LNCAP (cell line): ENCODE measurements at regions not wholly inside any gene's neighbourhood (a gene's known extent, or its start where the extent isn't known, plus 50 kb on each side); places are given as distances from the start of the nearest gene placed in this dataset.

Experiments used
- TF ChIP-seq, protein P1 (sequence below): fragments of 450-650 bp; IDR thresholded peaks from 2 replicates; pipeline ENCODE4 v1.5.1; 2017; ENCODE audit warnings: mild to moderate bottlenecking

DNA sequence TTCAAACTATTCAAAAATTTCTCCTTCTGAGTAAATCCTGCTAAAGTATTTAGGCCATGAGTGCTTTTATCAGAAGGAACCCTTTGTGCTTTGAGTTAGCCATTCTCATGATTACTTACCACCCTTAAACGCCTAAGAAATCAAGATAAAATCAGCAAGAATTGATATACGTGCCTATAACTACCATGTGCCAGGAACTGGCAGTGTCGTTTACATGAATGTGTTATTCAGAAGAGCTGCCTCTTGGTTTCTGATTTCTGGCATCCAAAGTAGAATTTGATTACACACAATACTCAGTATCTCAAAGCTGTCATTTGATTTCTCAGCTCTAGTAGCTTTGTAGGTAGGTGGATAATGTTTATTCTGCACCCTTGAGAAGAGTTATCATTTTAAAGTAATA is 351.3 kb upstream of the CCDC54 start:
- TF ChIP-seq, protein P1, sequence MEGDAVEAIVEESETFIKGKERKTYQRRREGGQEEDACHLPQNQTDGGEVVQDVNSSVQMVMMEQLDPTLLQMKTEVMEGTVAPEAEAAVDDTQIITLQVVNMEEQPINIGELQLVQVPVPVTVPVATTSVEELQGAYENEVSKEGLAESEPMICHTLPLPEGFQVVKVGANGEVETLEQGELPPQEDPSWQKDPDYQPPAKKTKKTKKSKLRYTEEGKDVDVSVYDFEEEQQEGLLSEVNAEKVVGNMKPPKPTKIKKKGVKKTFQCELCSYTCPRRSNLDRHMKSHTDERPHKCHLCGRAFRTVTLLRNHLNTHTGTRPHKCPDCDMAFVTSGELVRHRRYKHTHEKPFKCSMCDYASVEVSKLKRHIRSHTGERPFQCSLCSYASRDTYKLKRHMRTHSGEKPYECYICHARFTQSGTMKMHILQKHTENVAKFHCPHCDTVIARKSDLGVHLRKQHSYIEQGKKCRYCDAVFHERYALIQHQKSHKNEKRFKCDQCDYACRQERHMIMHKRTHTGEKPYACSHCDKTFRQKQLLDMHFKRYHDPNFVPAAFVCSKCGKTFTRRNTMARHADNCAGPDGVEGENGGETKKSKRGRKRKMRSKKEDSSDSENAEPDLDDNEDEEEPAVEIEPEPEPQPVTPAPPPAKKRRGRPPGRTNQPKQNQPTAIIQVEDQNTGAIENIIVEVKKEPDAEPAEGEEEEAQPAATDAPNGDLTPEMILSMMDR, result no peak

DNA sequence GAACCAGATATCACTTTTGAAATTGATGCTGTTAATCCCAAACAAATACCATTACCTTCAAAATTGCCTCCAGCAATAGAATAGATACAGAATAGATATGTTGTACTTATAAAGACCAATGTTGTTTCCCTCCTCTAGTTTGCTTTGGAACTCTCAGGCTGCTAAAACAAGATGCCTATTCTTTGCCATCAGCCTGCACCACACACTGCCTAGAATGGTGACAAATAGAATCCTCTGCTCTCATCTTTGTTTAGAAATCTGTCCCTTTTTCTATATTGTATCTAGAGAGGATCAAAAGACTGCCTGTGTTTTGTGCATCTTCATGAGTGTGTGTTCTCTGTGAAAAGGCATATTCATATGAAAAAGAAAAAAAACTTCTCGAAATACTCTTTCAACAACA is 349.2 kb upstream of the CCDC54 start:
- TF ChIP-seq, protein P1, result no peak

DNA sequence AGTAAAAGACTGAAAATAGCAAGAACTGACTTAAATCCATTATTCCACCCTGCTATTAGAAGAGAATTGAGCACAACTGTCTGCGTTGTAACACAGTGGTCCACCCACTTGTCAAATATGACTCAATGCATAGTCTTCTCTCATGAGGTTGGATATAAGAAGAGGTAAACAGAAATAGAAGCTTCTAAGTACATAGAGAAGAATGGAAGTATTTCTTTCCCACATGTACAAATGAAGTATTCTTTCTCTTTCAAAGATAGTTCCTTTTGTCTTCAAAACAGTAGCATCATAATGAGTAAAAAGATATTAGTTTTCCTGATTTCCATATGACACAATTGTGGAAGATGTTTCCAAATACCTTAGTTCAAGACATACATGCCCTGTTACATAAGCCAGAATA is 348.6 kb upstream of the CCDC54 start:
- TF ChIP-seq, protein P1, result no peak

DNA sequence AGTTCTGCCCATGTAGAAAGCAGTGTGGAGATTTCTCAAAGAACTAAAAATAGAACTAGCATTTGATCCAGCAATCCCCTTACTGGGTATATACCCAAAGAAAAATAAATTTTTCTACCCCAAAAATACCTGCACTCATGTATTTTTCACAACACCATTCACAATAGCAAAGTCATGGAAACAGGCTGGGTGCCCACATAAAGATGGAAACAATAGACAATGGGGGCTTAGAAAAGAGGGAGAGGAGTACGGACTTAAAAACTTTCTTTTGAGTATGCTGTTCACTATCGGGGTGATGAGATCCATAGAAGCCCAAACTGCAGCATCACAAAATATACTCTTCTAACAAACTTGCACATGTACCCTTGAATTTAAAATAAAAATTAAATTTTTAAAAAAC is 345.1 kb upstream of the CCDC54 start:
- TF ChIP-seq, protein P1, result no peak

DNA sequence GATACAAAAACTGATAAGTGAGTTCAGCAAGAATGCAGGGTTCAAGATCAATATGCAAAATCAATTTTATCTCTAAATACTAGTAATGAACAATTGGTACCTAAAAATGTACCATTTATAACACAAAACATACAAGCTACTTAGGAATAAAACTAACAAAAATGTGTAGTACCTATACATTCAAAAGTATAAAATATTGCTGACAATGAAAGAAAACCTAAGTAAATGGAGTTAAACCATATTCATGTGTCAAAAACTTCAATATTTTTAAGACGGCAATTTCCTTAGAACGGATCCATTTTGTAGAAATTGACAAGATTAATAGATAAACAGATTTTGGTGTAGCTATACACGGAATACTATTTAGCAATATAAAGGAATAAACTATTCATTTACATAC is 343.1 kb upstream of the CCDC54 start:
- TF ChIP-seq, protein P1, result no peak

DNA sequence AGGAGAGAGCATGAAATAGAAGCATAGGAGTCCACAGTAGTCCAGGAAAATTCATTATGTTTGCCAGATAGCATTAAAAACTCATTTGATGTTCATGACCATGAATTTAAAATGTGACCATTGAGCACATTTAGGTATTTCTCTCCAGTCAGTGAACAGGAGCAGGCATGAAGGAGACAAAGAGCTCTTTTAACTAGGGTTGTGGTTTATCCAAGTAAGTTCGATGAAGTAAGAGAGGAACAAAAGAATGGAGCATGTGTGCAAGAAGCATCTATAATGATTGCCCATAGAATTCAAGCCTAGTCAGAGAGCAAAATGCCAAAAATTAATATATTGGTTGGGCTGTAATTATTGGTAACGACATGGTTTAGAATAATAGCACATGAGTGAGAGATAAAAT is 342.1 kb upstream of the CCDC54 start:
- TF ChIP-seq, protein P1, result no peak

DNA sequence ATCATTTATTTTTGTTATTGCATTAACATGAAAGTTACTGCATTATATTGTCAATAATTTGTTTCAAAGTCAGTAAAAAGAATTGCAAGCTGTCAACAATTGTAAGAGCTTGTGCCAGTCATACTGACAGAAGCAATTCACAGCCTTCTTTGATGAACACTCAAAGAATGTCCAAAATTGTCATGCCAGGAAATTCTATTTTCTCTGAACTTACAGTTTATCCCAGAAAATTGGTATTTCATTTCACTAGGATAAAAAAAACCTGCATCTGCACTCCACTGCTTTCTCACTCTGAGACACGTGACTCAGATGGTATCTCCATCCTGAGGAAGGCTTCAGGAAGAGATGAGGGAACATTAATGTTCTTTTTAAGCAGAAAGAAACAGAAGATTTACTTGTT is 332.6 kb upstream of the CCDC54 start:
- TF ChIP-seq, protein P1, result no peak

DNA sequence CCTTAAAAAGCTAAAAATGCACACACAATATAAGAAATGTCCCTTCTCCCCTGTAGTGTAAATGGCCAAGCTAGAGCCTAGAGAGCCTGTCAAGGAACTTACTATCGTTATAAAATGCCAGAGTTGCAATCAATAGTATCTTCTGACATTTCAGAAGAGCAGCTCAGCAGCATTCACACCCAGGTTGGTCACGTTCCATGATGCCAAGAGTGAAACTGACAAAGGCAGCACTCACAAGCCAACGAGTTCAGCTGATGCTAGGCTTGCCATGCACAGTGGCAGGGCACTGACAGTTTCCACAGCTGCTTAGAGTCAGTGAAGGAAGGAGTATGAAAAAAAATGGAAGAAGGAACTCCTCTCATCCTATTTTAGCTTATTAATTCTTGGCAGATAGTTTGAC is 331.4 kb upstream of the CCDC54 start:
- TF ChIP-seq, protein P1, result no peak
